Colonic mucosa (tissue), 4 donors: ENCODE measurements at regions not wholly inside any gene's neighbourhood (a gene's known extent, or its start where the extent isn't known, plus 50 kb on each side); places are given as distances from the start of the nearest gene placed in this dataset.

Source experiments
- DNase-seq: peaks from one replicate; pipeline ENCODE4 v3.0.0-alpha.2; 2020
- H3K27ac ChIP-seq: fragments of 200-600 bp; one replicate; pipeline ENCODE4 v1.8.0; 2021
- H3K27me3 ChIP-seq: fragments of 200-600 bp; one replicate; pipeline ENCODE4 v1.8.0; 2021
- H3K36me3 ChIP-seq: fragments of 200-600 bp; one replicate; pipeline ENCODE4 v1.8.0; 2021
- H3K4me1 ChIP-seq: fragments of 200-600 bp; one replicate; pipeline ENCODE4 v1.8.0; 2021; ENCODE audit warnings: mild to moderate bottlenecking
- H3K4me3 ChIP-seq: fragments of 200-600 bp; one replicate; pipeline ENCODE4 v1.8.0; 2021
- H3K9ac ChIP-seq, 2 donors: one replicate each; pipeline ENCODE4 v1.7.0; 2013; ENCODE audit warnings: control low read depth in 2 of 2, low read depth in 2 of 2, low read length in 2 of 2
- H3K9me3 ChIP-seq: fragments of 200-600 bp; one replicate; pipeline ENCODE4 v1.8.0; 2021
- intact Hi-C: fragments of 100-400 bp; cut with DNase I; formaldehyde crosslinking; loops from one replicate; pipeline ENCODE4 v1.14.1; 2022
- TF ChIP-seq, protein P1 (sequence below): fragments of 200-600 bp; IDR thresholded peaks from one replicate; pipeline ENCODE4 v1.8.0; 2022; ENCODE audit warnings: antibody characterized with exemption, mild to moderate bottlenecking
- donor health status: healthy.
- donor health status: DM: no; HTN: no; CAD: no.
- donor health status: DM: no; HTN: no; CAD: no.

DNA sequence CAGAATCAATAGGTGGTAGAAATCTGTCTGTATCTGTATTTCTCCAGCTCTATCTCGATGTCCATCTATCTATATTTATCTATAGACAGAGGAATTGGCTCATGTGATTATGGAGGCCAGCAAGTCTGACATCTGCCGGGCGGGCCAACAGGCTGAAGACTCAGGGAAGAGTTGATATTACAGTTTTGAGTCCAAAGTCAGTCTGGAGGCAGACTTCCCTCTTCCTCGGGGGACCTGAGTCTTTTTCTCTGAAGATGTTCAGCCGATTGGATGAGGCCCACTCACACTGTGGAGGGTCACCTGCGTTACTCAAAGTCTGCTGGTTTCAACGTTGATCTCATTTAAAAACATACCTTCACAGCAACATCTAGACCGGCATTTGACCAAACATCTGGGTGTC lies 98.7 kb downstream of the RAMP3 start:
- Histone ChIP-seq H3K36me3 (no peaks in the 10 kb centered on the region), H3K4me3 (no peak overlapping the region), H3K9ac (no peak overlapping the region), H3K9me3 (no peaks in the 10 kb centered on the region), H3K27ac (no peak overlapping the region), H3K27me3 (no peaks in the 10 kb centered on the region), H3K4me1 (no peaks in the 10 kb centered on the region)
- intact Hi-C loops, result no loop called here
- TF ChIP-seq, protein P1, sequence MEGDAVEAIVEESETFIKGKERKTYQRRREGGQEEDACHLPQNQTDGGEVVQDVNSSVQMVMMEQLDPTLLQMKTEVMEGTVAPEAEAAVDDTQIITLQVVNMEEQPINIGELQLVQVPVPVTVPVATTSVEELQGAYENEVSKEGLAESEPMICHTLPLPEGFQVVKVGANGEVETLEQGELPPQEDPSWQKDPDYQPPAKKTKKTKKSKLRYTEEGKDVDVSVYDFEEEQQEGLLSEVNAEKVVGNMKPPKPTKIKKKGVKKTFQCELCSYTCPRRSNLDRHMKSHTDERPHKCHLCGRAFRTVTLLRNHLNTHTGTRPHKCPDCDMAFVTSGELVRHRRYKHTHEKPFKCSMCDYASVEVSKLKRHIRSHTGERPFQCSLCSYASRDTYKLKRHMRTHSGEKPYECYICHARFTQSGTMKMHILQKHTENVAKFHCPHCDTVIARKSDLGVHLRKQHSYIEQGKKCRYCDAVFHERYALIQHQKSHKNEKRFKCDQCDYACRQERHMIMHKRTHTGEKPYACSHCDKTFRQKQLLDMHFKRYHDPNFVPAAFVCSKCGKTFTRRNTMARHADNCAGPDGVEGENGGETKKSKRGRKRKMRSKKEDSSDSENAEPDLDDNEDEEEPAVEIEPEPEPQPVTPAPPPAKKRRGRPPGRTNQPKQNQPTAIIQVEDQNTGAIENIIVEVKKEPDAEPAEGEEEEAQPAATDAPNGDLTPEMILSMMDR, result no peak
- DNase-seq, result no peak

DNA sequence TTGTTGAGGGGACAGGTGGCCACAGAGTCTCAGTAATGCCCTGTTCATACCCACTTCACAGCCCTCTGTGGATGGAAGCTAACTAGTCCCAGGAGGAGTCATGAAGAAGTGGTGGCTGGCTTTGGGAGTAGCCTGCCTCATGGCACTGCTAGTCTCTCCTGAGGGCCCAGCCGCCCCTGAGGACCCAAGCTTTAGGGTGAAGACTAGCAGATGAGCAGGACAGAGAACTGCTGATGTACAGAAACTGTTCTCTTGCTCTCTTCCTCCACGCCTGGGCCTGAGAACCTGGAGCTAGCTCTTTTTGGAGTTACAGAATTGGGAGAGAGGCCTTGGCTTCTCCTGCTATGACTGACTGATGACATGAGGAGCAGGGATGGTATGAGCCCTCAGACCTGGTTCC lies 99.2 kb downstream of the RAMP3 start:
- TF ChIP-seq, protein P1, result no peak
- no peak for DNase-seq
- Histone ChIP-seq H3K4me3 (no peak overlapping the region), H3K9me3 (no peaks in the 10 kb centered on the region), H3K36me3 (no peaks in the 10 kb centered on the region), H3K27me3 (no peaks in the 10 kb centered on the region), H3K27ac (no peak overlapping the region), H3K9ac (no peak overlapping the region), H3K4me1 (no peaks in the 10 kb centered on the region)
- intact Hi-C loops, result no loop called here

DNA sequence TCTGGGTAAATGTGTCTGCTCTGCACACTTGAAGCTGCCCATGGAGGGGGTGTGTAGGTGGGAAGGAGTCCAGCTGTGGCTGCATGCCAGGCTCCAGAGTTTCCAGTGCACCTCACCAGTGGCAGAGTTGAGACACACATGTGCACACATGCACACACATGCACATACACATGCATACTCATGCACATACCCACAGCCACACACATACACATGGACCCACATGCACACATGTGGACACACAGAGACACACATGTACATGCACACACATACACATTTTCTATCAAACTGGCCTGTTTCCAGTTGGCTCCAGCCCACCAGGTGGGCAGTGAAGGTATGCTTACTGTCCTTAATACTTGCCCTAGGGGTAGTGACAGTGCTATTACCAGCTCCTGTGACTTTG lies 99.7 kb downstream of the RAMP3 start:
- Histone ChIP-seq H3K4me3 (no peak overlapping the region), H3K4me1 (no peaks in the 10 kb centered on the region), H3K27ac (no peak overlapping the region), H3K36me3 (no peaks in the 10 kb centered on the region), H3K9ac (no peak overlapping the region), H3K27me3 (no peaks in the 10 kb centered on the region), H3K9me3 (no peaks in the 10 kb centered on the region)
- no peak for DNase-seq
- TF ChIP-seq, protein P1, result no peak
- intact Hi-C loops, result no loop called here

DNA sequence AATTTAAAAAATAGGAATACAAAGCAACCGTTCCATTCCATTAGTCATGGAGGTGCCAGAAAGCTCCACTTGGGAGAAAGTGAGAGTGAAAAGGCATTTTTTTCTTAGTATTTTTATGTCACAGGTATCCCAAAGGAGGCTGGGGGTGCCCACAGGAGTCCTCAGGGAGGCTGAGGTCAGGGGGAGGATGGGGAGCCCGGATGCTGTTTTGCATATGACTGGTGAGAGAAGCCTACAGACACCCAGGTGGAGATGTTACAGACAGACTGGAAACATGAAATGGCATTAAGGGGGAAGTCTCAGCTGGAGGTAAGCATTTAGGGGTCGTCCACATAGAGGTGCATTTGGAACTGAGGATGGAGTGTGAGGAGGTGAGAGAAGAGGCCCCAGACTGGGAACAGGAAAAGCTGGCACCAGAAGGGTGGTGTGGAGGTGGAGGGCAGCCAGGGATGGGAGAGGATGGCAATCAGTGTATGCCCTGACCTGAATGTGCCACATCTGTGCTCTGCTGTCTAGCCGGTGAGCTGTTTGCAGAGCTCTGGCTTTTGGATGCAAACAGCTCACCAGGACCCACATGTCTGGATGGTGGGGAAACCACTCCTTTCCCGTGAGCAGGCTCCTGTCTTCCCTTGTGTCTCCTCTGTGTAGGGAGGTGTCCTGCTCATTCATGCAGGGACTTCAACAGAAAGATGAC lies 101.1 kb downstream of the RAMP3 start:
- H3K27ac ChIP-seq, result no peak overlapping the region
- H3K9me3 ChIP-seq, result no peaks in the 10 kb centered on the region
- no peak overlapping the region for H3K4me3 ChIP-seq
- no peaks in the 10 kb centered on the region for H3K27me3 ChIP-seq
- intact Hi-C loops, result loop anchor here (2.0 kb wide), 1 partner anchor 104 kb away; no protein-coding TSS in a partner anchor
- no peak for DNase-seq
- no peaks in the 10 kb centered on the region for H3K4me1 ChIP-seq
- H3K9ac ChIP-seq, result no peak overlapping the region
- TF ChIP-seq, protein P1, result no peak
- no peaks in the 10 kb centered on the region for H3K36me3 ChIP-seq

DNA sequence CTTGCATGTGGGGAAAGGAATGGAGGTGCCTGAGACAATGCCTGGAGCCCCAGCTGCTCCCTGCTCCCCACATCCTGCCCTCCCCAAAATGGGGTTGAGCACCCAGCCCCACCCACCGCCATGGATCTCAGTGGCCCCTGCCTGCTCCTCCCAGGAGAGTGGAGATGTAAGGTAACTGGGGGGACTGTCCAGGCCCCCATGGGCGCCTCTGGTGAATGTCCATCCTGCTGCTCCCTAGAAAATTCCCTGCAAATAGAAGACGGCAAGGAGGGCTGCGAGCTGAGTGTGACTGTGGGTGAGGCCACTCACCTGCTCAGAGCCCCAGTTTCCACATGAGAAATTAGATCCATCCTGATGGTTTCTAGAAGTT lies 101.6 kb downstream of the RAMP3 start:
- no peak for DNase-seq
- no peak overlapping the region for H3K9ac ChIP-seq
- intact Hi-C loops, result loop anchor here (2.0 kb wide), 1 partner anchor 104 kb away; no protein-coding TSS in a partner anchor

More for the DNA sequence above, 101.6 kb downstream of the RAMP3 start:
- Histone ChIP-seq H3K4me3 (no peak overlapping the region), H3K27ac (no peak overlapping the region), H3K9me3 (no peaks in the 10 kb centered on the region), H3K4me1 (no peaks in the 10 kb centered on the region), H3K36me3 (no peaks in the 10 kb centered on the region), H3K27me3 (no peaks in the 10 kb centered on the region)
- TF ChIP-seq, protein P1, result no peak
